Suppressor macrophage treated with lipopolysaccharide for 4 hours (primary cell): ENCODE measurements at regions not wholly inside any gene's neighbourhood (a gene's known extent, or its start where the extent isn't known, plus 50 kb on each side); places are given as distances from the start of the nearest gene placed in this dataset.
"Not testable (repeated sequence)": the region's sequence is repeated elsewhere in the genome, so short reads cannot be mapped to it uniquely, and the experiment has no call there.

Experiments
- DNase-seq: peaks from one replicate; pipeline ENCODE4 v3.0.0-alpha.2; 2020

DNA sequence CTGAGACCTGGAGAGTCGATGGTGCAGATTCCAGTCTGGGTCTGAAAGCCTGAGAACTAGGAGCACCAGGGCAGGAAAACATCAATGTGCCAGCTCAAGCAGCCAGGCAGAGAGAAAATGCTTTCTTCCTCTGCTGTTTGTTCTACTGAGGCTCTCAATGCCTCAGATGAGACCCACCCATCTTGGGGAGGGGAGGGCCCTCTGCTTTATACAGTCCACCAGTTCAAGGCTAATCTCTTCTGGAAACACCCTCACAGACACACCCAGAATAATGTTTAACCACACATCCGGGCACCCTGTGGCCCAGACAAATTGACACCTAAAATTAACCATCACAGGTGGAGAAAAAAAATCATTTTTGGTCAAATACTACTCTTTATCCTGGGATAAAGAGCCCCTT lies 89.3 kb upstream of the SLC22A23 start:
- no peak for DNase-seq

DNA sequence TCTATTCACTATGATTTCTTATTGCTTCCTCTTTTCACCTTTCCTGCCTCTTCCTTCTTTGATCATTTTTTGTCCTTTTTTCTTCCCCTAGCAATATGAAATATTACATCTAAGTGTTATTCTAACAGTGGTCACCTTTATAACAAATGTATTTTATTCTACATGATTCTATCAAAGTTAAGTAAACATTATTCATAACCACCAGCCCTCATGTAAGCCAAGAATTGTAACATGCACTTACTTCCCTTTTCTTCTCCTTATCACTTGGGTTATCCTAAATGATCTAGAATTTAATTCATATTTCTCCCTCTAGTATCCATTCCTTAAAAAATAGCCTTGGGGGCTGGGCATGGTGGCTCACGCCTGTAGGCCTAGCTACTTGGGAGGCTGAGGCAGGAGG lies 88.3 kb upstream of the SLC22A23 start:
- DNase-seq = no peak

DNA sequence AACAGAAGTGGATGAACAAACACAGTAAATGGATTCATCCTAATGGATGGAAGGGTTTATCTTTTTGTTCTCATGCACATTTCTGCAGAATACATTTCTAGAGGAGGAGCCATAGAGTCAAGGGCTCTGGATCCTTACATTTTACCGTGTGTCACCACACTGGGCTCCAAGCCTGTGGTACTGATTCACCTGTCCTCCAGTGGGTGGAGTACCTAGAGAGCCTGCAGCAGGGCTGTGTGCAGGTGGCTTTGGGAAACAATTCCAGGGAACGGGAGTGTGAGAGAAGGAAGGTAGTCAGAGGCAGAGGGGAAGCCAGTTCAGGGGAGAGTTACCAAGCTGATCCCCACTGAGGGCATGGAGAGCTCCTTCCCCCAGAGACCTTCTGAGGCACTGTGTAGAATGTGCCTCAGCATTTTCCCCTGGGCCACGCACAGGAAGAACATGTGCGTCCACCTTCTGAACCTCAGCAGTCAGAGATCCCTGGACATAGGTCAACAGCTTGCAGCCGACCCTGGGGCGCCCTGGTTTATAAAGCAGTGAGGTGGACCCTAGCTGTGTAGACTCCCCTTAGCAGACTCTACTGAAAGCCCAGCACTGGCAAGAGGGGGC lies 85.3 kb upstream of the SLC22A23 start:
- no peak for DNase-seq

DNA sequence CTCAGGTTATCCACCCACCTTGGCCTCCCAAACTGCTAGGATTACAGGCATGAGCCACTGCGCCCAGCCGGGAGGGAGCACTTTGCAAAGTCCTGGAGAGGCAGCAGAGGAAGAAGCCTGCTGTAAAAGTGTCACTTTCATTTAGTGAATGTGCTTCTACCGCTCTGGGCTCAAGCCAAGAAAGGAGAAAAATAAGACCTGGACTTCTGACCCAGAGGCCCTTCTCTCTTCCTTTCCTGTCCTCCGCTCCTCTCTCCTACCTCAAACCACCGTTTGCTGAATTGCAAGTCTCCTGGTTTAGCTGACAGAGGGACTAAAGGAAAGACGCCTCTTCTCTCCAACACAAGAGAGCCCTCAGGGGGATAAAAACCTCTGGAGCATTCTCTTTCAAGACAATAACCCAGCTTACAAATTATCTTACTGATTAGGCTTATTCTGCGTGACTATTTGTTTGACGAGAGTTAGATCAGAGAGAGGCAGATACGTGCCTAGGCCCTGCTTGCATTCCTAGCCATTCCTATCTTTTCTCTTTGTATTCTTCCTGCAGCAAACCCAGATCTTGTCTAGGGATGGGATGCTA lies 84.2 kb upstream of the SLC22A23 start:
- no peak for DNase-seq

DNA sequence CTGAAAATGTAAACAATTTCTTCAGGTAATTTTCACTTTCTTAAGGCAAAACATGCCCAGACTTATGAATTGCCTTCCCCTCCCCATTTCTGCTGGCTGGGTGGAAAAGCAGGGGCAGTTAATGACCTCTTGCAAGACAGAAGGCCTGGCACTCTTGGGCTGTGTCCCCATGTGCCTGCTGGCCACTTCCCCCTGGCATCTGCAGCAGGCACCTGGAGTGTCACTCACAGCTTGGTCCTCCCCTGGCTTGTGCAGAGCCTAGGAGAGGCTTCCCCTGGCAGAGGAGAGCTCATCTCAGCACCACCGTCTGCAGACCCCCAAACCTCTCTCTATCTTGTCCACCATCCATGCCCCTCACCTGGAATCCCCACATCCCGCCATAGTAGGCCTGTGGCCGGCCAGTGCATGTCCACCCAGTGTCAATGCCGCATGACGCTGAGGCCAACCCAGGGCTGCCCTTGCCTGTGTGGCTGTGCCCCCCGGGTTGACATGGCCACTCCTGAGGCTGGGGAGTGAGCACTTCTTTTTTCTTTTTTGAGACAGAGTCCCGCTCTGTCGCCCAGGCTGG lies 83.5 kb upstream of the SLC22A23 start:
- no peak for DNase-seq

DNA sequence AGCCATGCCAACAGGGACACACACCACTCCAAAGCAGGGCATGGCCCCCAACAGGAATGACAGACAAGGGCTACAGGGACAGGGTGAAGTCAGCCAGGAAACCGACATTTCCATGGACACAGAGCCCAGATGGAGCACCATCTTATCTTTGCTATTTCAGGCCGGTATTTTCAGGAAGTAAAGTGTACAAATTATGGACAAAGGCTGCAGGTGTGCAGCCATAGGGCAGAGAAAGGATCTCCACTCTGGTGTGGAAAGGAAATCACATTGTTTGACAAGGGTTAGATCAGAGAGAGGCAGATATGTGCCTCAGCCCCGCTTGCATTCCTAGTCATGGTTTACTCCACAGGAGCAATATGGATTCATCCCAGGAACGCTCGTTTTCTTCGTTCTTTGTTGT lies 81.7 kb upstream of the SLC22A23 start:
- no peak for DNase-seq

DNA sequence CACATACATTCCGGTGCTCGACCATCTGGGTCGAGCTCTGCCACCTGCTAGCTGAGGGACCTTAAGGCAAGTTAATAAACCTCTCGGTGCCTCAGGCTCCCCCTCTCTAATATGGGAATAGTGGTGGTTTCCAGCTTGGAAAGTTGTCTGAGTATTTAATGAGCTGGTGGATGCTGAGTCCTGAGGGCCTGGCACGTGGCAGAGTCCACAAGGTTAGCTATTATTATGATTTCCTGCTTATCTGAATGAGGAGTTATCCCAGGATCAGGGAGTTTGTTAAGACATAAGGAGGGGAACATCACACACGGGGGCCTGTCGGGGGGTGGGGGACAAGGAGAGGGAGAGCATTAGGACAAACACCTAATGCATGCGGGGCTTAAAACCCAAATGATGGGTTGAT lies 80.1 kb upstream of the SLC22A23 start:
- no peak for DNase-seq

DNA sequence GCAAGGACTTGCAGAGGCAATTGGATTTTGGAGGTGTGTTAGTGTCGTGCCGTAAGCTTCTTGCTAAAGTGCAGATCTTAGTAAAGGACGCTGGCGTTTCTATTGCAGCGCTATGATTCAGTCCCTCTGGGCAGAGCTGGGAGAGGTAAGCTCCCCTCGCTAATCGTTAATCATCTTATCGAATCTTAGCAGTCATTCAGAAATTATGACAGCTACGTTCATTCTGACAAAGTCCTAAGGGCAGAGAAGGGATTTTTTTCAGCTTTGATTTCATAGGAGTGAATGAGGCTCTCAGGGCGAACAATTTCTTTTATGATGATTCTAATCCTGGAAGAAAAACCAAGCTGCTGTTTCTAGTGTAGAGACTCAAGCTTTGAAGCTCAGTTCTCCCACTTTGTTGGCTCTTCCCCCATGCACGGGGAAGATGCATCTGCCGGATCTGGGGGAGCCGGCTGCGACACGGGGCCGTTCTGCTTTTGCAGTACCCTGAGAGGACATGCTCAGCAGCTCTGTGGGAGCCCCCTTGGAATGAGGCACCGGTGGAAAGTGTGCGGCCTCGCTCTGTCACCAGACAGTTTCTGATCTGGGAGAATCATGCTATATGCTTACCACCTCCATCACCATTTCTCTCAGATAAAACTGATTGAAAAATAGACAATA lies 79.1 kb upstream of the SLC22A23 start:
- DNase-seq = no peak

DNA sequence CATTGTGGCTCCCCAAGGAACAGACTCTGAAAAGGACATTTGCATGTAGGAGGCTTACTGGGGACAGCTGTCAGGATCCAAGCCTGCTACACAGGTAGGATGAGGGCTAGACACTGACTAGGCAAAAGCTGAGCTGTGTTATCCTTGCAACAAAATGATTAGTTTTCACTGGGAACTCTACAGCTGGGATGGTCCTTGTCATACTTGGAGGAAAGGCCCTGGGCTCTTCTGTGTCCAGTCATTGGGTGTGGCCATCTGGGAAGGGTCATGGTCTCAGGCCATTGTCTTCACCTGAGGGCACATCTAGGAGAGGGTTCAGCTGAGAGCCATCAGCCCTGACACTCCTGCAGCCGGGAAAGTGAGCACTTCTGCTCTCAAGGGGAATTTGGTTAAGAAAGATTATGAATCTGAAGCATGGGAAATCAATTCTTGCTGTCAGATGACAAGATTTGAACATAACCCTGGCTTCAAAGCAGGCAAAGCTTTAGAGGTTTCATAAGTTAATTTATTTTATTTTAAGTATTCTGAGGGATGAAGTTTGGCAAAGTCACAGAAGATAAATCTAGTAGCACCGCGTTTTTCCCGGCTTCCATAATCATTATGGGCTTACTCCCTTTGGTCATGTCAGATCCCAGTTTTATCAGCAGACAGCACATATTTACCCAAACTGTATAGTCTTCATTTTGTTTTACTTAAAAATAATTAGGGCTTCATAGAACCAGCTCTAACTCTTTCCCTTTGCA lies 78.4 kb upstream of the SLC22A23 start:
- DNase-seq = no peak

DNA sequence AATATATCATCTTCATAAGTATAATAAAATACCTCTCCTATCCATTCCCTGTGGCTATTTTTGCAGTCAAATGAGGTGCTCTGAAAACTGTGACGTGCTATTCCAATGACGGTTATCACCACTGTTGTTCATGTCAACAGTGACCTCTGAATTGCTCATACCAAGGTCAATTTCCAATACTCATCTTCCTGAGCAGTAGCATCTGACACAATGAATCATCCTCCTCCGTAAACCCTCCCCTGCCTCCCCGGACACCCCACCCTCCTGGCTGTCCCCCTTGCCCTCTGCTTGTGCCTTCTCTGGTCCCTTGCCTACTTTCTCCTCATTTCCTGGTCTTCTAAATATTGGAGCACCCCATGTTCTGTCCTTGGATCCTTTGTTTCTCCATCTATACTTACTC lies 77.7 kb upstream of the SLC22A23 start:
- DNase-seq = no peak

DNA sequence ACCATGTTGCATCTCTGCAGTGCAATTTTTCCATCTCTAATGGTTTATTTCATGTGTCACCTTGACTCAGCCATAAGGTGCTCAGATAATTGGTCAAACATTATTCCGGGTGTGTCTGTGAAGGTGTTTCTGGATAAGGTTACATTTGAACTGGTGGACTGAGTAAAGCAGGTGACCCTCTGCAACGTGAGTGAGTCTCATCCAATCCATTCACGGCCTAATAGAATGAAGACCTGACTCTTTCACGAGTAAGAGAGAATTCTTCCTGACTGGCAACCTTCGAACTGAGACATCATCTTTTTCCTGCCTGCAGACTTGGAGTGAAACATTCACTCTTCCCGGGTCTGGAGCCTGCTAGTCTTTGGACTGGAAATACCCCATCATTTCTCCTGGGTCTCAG lies 77.1 kb upstream of the SLC22A23 start:
- no peak for DNase-seq

DNA sequence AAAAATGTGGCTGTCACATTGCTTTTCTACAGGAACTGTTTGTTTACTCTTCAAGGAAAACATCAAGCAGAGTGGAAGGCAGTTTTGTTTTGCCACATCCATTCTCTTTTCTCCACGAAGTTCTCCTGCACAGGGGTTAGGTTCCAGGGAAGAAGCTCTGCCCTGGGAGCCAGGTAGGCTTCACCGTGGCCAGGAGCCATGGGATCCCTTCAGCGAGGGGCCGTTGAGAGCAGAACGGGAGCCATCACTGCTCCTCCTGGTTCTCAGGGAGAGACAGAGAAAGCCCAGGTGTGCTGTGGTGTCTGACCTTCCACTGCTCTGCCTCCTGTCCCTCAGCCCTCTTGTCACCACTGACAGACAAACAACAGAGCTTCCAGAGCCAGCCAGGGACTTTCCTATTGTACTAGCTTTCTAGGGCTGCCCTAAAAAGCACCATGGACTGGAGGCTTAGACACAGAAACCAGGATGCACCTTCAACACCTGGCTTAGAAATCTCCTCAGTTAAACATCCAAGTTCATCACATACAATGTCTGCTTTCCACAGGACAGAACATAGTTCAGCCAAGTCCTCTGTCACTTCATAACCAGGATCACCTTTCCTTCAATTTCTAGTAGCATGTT lies 75.6 kb upstream of the SLC22A23 start:
- no peak for DNase-seq

DNA sequence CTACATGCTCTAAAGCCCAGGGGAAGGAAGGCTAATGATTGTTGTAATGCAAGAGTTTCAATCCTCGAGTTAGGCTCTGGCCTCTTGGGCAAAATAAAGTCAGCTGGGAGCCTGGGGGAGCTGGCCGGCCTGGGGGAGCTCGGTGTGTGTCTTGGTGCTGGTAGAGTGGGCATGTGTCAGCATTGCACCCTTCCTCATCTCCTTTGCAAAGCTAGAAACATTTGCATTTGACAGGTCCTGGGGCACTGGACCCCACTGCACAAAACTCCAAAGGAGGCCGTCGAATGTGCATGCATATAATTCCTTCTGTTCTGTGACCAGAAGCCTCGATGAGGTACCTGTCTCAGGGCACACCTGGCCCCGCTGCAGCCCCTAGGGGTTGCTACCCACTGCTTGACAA lies 74.6 kb upstream of the SLC22A23 start:
- no peak for DNase-seq

DNA sequence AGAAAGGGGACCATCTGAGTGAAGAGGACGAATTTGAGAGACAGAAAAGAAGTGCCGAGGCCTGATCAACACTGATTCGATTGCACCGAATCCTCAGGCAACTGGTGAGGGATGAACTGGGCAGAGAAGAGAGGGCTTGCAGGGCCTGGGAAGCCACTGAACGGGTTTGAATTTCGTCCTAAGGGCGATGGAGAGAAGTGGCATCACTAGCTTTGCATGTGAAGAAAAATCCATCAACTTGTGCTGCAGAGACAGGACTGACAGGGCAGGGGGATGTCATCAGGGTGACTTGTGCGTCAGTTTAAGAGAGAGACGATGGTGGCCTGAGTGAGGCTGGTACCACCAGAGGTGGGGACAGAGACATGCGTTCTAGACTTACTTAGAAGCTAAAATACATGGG lies 73.7 kb upstream of the SLC22A23 start:
- no peak for DNase-seq

DNA sequence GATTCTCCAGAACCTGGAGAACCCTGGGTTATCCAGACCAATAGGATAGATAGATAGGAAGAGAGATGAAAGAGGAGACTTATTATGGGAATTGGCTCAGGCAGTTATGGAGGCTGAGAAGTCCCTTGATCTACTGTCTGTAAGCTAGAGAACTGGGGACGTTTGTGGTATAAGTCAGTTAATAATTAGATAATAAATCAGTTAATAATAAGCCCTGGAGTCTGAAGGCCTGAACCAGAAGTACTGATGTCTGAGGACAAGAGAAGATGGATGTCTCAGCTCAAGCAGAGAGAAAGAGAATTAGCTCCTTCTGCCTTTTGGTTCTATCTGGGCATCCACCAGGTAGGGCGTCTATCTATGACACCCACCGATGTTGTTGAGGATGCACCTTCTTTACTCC lies 72.9 kb upstream of the SLC22A23 start:
- no peak for DNase-seq

DNA sequence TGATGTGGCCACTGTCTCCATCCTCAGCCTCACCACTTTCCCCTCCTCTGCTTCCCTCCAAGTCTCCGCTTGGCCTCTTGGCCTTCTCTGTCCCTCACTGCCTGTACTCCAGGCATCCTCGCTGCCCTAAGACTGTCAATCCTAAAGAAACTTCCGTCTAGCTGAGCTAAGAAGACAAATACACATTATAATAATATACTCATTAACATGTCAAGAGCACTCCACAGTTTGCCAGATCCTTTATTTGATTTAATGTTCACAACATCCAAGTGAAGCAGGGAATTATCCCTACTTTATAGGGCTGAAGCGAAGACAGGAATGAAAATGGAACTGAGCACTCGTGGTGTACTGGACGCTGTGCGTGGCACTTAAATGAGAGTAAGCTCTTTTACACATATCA lies 72.4 kb upstream of the SLC22A23 start:
- DNase-seq = no peak

DNA sequence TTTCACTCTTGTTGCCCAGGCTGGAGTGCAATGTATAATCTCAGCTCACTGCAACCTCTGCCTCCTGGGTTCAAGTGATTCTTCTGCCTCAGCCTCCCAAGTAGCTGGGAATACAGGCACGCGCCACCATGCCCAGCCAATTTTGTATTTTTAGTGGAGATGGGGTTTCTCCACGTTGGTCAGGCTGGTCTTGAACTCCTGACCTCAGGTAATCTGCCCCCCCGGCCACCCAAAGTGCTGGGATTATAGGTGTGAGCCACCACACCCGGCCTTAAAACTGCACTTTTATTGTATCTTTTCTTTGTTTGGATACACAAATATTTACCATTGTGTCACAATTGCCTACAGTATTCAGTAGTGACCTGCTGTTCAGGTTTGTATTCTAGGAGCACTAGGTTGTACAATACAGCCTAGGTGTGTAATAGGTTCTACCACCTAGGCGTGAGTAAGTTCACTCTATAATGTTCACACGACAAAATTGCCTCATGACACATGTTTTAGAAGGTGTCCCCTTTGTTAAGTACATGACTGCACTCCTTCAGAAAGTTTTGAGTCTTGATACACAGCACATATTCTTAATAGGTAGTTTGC lies 71.3 kb upstream of the SLC22A23 start:
- not testable (repeated sequence) for DNase-seq

DNA sequence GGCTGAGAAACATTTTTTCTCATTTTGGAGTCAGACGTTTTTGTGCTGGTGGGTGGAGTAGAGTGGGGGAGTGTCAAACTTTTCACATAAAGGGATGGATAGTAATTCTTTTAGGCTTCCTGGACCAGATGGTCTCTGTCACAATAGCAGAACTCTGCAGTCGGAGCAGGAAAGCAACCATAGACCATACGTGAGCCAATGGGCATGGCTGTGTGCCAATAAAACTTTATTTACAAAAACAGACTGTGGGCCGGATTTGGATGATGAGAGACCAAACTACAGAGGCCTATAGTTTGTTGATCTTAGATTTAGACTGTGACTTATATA lies 70.8 kb upstream of the SLC22A23 start:
- no peak for DNase-seq

DNA sequence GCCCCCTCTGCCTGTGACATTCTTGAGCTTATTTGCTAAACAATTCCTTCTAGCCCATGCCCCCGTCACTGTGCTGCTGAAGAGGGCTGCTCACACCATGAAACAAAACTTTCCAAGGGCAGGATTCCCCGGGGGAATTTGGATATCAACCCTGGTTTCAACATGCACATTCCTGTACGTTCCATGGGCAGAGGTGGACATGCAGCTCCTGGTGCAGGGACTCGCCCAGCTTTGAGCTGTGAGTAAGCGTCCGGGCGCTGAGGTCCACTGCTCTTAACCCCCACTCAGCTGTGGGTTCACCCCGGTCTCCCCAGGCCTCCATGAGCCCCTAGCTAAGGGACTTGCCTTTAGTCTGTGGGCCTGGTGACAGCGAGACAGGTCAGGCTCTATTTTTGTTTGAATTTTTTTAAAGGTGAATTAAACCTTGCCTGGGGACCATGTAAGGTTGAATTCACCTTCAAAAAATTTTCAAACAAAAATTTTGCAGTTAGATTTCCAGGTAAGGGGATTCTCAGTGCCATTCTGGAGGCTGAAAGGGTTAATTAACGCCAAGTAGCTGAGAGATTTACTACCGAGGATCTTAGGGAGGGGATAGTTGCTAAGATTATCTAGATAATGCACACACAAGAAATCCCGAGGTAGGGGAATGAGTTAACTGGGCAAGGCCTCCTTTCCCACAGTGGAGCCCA lies 70.3 kb upstream of the SLC22A23 start:
- DNase-seq = no peak

DNA sequence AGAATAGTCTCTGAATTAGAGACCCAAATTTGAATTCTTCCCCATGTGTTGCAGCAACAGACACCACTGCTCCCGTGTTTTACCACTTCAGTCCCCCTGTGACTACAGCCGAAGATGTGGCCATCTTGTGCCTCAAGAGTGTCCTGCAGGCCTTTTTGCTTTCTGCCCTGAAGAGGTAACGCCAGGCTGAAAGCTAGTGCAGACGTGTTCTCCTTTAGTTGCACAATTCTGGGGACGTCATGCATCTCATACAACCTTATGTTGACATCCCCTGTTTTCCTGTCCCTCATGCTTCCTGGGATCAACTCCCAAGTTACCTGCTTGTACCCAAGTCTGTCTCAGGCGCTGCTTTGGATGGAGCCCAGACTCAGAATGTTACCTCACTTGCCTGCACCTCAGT lies 69.1 kb upstream of the SLC22A23 start:
- no peak for DNase-seq

DNA sequence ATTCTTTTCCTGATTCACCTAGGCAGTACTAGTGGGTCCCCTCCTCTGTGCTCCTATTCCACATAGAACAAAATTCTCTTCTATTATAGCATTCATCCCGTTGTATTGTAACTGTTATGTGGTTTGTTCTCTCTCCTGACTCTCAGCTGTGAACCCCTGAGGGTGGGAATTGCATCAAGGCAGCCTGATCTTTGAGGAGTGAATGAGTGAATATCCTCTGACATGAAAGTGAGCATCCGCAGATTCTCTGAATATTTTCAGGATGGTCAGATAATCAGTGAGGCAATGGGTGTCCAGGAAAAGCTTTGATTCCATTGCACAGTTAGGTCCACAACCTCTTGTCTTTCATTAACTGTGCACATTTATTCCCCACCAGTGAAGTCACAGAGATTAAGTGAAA lies 67.6 kb upstream of the SLC22A23 start:
- DNase-seq = no peak

DNA sequence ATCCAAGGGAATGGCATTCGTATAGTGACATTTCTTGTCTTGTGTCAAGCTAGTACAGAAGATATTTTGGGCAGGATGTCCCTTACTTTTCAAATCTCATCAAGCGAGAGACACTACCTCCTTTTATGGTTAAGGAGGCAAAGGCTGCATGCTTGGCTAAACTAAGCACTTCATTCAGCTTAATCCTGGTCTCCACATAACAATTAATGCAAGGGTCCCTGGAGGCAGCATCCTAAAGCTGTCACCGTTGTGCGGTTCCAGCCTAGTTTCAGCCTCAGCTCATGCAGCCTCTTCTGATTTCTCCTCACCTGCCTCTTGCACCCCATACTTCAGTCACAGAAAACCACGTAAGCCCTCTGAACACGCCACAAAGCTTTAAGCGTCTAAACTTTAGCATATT lies 67.1 kb upstream of the SLC22A23 start:
- DNase-seq = no peak

DNA sequence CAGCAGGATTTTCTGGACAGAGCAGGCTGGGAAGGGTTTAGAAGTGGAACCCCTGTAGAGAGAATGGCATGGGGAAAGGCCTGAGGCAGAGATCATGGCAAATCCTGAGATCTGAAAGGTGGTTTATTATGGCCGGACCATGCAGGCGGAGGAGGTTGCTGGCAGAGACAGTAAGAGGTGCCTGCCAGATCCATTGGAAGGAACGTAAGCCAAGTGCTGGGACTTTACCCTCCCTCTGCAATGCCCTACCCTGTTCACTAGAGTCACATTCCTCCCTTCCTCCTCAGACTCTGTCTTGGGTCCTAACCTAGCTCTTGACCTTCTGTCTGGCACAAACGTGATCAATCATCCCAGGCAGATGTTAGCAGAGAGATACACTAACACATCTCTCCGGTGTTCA lies 66.4 kb upstream of the SLC22A23 start:
- DNase-seq = no peak
